SU-DHL-6 (cell line): ENCODE measurements at regions not wholly inside any gene's neighbourhood (a gene's known extent, or its start where the extent isn't known, plus 50 kb on each side); places are given as distances from the start of the nearest gene placed in this dataset.

ENCODE experiments used
- EZH2phosphoT487 ChIP-seq: fragments of 200-600 bp; sonication (generic), shearing (Covaris generic); conservative IDR thresholded peaks from 2 replicates; pipeline ENCODE4 v1.6.1; 2018; ENCODE audit warnings: mild to moderate bottlenecking, antibody characterized with exemption, low read length, moderate library complexity, mixed read lengths
- TF ChIP-seq, protein P1 (sequence below): fragments of 200-600 bp; sonication (generic); IDR thresholded peaks from one replicate; pipeline ENCODE4 v1.5.1; 2017; ENCODE audit warnings: antibody characterized with exemption, mild to moderate bottlenecking, low read length, moderate library complexity; ENCODE audit not compliant: insufficient read depth, poor library complexity, severe bottlenecking

DNA sequence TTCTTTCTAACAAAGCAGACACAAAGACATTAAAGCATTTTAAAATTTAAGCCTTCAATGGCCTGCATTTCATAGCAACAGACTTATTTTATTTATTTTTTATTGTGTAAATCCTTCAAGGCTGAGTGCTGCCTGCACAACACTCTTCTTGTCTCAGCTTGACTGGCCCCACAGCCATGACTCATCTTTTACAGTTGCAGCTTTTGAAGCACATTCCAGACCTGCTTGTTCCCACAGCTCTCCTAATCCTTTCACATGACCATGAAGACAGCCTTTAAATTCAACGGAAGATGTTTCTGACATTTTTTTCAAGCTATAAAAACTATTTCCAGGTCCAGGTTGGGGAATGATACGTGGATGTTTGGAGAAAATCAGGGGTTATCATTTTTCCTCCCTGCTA, 276.9 kb upstream of the TACR3 start:
- TF ChIP-seq, protein P1, sequence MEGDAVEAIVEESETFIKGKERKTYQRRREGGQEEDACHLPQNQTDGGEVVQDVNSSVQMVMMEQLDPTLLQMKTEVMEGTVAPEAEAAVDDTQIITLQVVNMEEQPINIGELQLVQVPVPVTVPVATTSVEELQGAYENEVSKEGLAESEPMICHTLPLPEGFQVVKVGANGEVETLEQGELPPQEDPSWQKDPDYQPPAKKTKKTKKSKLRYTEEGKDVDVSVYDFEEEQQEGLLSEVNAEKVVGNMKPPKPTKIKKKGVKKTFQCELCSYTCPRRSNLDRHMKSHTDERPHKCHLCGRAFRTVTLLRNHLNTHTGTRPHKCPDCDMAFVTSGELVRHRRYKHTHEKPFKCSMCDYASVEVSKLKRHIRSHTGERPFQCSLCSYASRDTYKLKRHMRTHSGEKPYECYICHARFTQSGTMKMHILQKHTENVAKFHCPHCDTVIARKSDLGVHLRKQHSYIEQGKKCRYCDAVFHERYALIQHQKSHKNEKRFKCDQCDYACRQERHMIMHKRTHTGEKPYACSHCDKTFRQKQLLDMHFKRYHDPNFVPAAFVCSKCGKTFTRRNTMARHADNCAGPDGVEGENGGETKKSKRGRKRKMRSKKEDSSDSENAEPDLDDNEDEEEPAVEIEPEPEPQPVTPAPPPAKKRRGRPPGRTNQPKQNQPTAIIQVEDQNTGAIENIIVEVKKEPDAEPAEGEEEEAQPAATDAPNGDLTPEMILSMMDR: no peak
- no peak for TF ChIP-seq EZH2phosphoT487
